Transverse colon (tissue), 4 donors: ENCODE measurements at regions not wholly inside any gene's neighbourhood (a gene's known extent, or its start where the extent isn't known, plus 50 kb on each side); places are given as distances from the start of the nearest gene placed in this dataset.
"Not testable (repeated sequence)": the region's sequence is repeated elsewhere in the genome, so short reads cannot be mapped to it uniquely, and the experiment has no call there.

ENCODE experiments used
- DNase-seq: peaks from one replicate; pipeline ENCODE4 v3.0.0-alpha.2; 2019
- H3K27ac ChIP-seq, 4 donors: fragments of 200-600 bp; sonication (generic); 2 replicates each; pipeline ENCODE4 v1.5.1; 2016 to 2018; ENCODE audit warnings: inconsistent platforms in 4 of 4
- H3K27me3 ChIP-seq: fragments of 200-600 bp; sonication (generic); 2 replicates; pipeline ENCODE4 v1.5.1; 2017; ENCODE audit warnings: inconsistent platforms
- H3K36me3 ChIP-seq, 4 donors: fragments of 200-600 bp; sonication (generic); 2 replicates each; pipeline ENCODE4 v1.5.1; 2017 to 2019; ENCODE audit warnings: inconsistent platforms in 4 of 4
- H3K4me1 ChIP-seq, 4 donors: fragments of 200-600 bp; sonication (generic); 2 replicates each; pipeline ENCODE4 v1.5.1; 2017 to 2020; ENCODE audit warnings: inconsistent platforms in 4 of 4
- H3K4me3 ChIP-seq, 4 donors: fragments of 200-600 bp; sonication (generic); 1 replicate in 1 of 4; 2 replicates in 3 of 4; pipeline versions ENCODE4 v1.5.1 to v1.6.1; 2017 to 2019; ENCODE audit warnings: inconsistent platforms in 4 of 4
- H3K9me3 ChIP-seq, 2 donors: fragments of 200-600 bp; sonication (generic); 2 replicates each; pipeline ENCODE4 v1.5.1; 2017 to 2019; ENCODE audit warnings: inconsistent platforms in 2 of 2
- EP300 ChIP-seq: sonication (generic); formaldehyde crosslinking; IDR thresholded peaks from one replicate; pipeline ENCODE4 v1.6.1; 2017; ENCODE audit warnings: antibody characterized with exemption, low read depth
- POLR2A ChIP-seq: fragments of 450-650 bp; IDR thresholded peaks from one replicate; pipeline ENCODE4 v1.6.1; 2016; ENCODE audit warnings: antibody characterized with exemption, mild to moderate bottlenecking, moderate library complexity
- POLR2AphosphoS5 ChIP-seq, 3 donors: sonication (generic); formaldehyde crosslinking; IDR thresholded peaks; one replicate each; pipeline ENCODE4 v1.6.1; 2016; ENCODE audit warnings: antibody characterized with exemption in 3 of 3
- WGBS, 2 donors: methylation state at CpG; one replicate each; pipeline ENCODE4 v1.1.5; 2018; ENCODE audit warnings: low coverage in 1 of 2; 5-methylcytosine and 5-hydroxymethylcytosine counted together
- in situ Hi-C, 4 donors: fragments of 200-750 bp; cut with MboI; loops; one replicate each; pipeline versions ENCODE4 v1.15.0 to v1.15.1; 2017; ENCODE audit warnings: low sequenced_read_pairs in 3 of 4, low pct_ligation_motif_present in 1 of 4, low pct_unique_long_range_greater_than_20kb in 1 of 4
- intact Hi-C: fragments of 100-400 bp; cut with DNase I; formaldehyde crosslinking; loops from one replicate; pipeline ENCODE4 v1.15.1; 2023; ENCODE audit warnings: low total_unique reads
- TF ChIP-seq, protein P1 (sequence below), 5 experiments: fragments of 200-600 bp in 3 of 5; fragments of 450-650 bp in 2 of 5; sonication (generic) in 3 of 5; IDR thresholded peaks; 1 replicate in 2 of 5; 2 replicates in 3 of 5; pipeline ENCODE4 v1.5.1; 2016 to 2017; ENCODE audit warnings: antibody characterized with exemption in 5 of 5, inconsistent platforms in 3 of 5, mild to moderate bottlenecking in 2 of 5, moderate library complexity in 1 of 5

DNA sequence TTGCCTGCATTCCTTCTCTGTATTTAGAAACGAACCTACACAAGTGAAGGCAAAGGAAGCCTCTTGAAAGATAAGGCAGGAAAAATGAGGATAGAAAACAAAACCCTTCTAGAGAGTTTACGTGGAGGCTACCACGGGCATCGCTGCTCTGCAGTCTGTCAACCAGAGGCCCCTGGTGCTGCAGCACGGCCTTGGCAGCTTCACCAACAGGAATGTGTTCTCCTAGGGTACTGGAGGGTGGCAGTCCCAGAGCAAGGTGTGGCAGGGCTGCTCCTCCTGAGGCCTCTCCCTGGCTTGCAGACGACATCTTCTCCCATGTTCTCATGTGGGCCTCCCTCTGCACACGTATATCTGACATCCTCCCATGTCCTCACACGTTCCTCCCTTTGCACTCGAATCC, 57.6 kb upstream of the SAMD11 start:
- H3K4me3 ChIP-seq: no peak overlapping the region
- DNase-seq: no peak
- TF ChIP-seq, protein P1, sequence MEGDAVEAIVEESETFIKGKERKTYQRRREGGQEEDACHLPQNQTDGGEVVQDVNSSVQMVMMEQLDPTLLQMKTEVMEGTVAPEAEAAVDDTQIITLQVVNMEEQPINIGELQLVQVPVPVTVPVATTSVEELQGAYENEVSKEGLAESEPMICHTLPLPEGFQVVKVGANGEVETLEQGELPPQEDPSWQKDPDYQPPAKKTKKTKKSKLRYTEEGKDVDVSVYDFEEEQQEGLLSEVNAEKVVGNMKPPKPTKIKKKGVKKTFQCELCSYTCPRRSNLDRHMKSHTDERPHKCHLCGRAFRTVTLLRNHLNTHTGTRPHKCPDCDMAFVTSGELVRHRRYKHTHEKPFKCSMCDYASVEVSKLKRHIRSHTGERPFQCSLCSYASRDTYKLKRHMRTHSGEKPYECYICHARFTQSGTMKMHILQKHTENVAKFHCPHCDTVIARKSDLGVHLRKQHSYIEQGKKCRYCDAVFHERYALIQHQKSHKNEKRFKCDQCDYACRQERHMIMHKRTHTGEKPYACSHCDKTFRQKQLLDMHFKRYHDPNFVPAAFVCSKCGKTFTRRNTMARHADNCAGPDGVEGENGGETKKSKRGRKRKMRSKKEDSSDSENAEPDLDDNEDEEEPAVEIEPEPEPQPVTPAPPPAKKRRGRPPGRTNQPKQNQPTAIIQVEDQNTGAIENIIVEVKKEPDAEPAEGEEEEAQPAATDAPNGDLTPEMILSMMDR (IDR thresholded peaks at IDR 0.05): no peak
- TF ChIP-seq POLR2AphosphoS5 (IDR thresholded peaks at IDR 0.05): no peak
- TF ChIP-seq EP300: no peak
- TF ChIP-seq POLR2A: no peak
- WGBS, 2 donors: 53 to 68% methylated on average over 3 to 9 of the region's 9 CpGs
- peaks cover 0 to 8% (median 4%) of the 10 kb centered on the region in 4 donors for H3K4me1 ChIP-seq
- no peak overlapping the region for H3K27ac ChIP-seq
- H3K36me3 ChIP-seq: no peaks in the 10 kb centered on the region
- in situ Hi-C loops (no loop called here), intact Hi-C loops (no loop called here)
- no peaks in the 10 kb centered on the region for H3K9me3 ChIP-seq
- peaks cover 23% of the 10 kb centered on the region for H3K27me3 ChIP-seq

DNA sequence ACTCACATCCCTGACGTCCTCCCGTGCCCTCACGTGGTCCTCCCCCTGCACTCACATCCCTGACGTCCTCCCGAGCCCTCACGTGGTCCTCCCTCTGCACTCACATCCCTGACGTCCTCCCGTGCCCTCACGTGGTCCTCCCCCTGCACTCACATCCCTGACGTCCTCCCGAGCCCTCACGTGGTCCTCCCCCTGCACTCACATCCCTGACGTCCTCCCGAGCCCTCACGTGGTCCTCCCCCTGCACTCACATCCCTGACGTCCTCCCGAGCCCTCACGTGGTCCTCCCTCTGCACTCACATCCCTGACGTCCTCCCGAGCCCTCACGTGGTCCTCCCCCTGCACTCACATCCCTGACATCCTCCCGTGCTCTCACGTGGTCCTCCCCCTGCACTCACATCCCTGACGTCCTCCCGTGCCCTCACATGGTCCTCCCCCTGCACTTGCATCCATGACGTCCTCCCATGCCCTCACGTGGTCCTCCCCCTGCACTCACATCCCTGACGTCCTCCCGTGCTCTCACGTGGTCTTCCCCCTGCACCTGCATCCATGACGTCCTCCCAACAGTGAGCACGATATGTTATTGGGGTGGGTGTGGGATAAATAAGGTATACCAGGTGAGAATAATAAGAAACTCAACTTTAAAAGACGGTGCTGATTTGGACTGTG, 57.0 kb upstream of the SAMD11 start:
- in situ Hi-C loops, H3K4me3 ChIP-seq, H3K27ac ChIP-seq, H3K9me3 ChIP-seq, DNase-seq, H3K36me3 ChIP-seq, intact Hi-C loops, H3K4me1 ChIP-seq: not testable (repeated sequence)
- 69 to 77% methylated on average over 13 to 33 of the region's 33 CpGs for WGBS, 2 donors
- H3K27me3 ChIP-seq: peaks cover 30% of the 10 kb centered on the region

DNA sequence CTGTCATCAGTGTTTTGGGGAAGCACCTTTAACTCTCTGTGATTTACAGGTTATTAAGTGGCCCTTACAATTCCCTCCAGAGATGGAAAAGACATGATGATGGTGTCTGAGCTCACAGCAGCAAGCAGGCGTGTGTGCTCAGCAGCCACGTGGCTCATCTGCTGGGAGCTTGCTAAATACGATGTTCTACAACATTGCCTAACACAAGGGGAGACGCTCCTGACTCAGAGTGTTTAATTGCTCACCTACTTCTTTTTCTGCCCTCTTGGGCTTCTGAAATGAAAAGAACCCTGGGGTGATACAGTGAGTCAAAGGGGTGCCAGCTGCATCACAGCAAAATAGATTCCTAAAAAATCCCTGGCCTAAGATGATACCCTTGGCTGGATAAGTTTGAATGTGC, 56.2 kb upstream of the SAMD11 start:
- in situ Hi-C loops: not testable (repeated sequence)
- WGBS, 2 donors: 66% methylated on average over 4 of the region's 4 CpGs; no CpG with 5 or more reads in 1 of the 2 donors

DNA sequence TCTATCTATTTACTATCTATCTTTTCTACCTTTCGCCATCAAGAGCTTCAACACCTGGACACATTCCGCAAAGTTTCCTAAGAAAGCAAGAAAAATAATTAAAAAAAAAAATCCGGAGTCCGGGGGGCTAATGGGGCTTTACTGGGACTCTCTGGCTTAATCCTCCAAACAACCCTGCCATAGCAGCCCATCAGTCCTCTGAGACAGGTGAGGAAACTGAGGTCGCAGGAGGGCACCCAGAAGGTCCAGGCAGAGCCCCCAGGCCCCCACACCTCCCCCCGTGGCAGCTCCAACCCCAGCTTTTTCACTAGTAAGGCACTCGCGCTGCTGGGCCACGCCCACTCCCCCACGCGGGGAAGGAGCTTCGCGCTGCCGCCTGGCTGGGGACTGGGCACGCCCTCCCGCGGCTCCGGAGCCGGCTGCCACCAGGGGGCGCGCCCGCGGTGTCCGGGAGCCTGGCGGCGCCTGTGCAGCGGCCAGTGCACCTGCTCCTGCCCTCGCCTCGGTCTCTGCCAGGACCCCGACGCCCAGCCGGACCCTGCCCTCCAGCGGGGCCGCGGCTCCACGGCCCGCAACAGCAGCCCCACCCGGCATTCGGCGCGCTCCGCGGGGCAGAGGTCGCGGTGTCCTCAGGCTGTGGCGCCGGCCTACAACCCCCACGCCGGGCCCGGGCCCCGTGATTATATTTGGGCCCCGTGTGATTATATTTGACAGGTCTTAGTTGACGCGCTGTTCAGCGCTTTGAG, 54.1 kb upstream of the SAMD11 start:
- Histone ChIP-seq H3K27me3 (peaks cover 38% of the 10 kb centered on the region), H3K4me3 (peak overlapping the region in 2 of 4 donors; percentile 24 to 39), H3K4me1 (peaks cover 0 to 8% (median 4%) of the 10 kb centered on the region in 4 donors), H3K36me3 (no peaks in the 10 kb centered on the region), H3K27ac (no peak overlapping the region), H3K9me3 (no peaks in the 10 kb centered on the region)
- peak; percentile 77 for DNase-seq
- TF ChIP-seq EP300: no peak
- TF ChIP-seq POLR2A: no peak
- TF ChIP-seq, protein P1 (IDR thresholded peaks at IDR 0.05): peak in 4 of 5 experiments; percentile 68 to 89 (median 81)
- intact Hi-C loops: no loop called here
- in situ Hi-C loops: no loop called here
- WGBS, 2 donors: 9 to 54% methylated on average over 4 to 34 of the region's 55 CpGs

More for the DNA sequence above, 56.2 kb upstream of the SAMD11 start:
- H3K27me3 ChIP-seq: peaks cover 36% of the 10 kb centered on the region
- intact Hi-C loops, H3K4me3 ChIP-seq, DNase-seq, H3K4me1 ChIP-seq, H3K36me3 ChIP-seq, H3K9me3 ChIP-seq, H3K27ac ChIP-seq: not testable (repeated sequence)
